HCT116 (cell line): ENCODE measurements at regions not wholly inside any gene's neighbourhood (a gene's known extent, or its start where the extent isn't known, plus 50 kb on each side); places are given as distances from the start of the nearest gene placed in this dataset.

Experiments
- ATAC-seq: fragments of 200-7000 bp; cut with Tn5 transposase; 2 replicates; pipeline ENCODE4 v1.9.1; 2020; ENCODE audit warnings: mild to moderate bottlenecking, moderate library complexity
- BruUV-seq: library from RNA; stranded (reverse); fragments of 400-500 nt; replicated peaks from 2 replicates; lab custom pipeline; 2021; lab: Mats Ljungman, UMichigan
- CTCF ChIA-PET: fragments of 300-600 bp; sonication (Branson Sonifier 250); formaldehyde crosslinking; loops from one replicate; lab custom pipeline; 2021; ENCODE audit warnings: antibody characterized with exemption; lab: Charles Lee
- POLR2A ChIA-PET: fragments of 300-600, 350-600 bp; sonication (Branson Sonifier 250); formaldehyde crosslinking; loops from one replicate; lab custom pipeline; 2021; ENCODE audit warnings: antibody characterized with exemption; lab: Charles Lee
- RAD21 ChIA-PET, 2 experiments: fragments of 300-600 bp; sonication (Branson Sonifier 250); formaldehyde crosslinking; loops; one replicate each; lab custom pipeline; 2023; ENCODE audit warnings: low total read pairs in 2 of 2; ENCODE audit not compliant: uncharacterized antibody in 2 of 2, unreplicated experiment in 2 of 2, low non-redundant PET in 1 of 2; lab: Charles Lee
- DNase-seq: peaks from one replicate; pipeline ENCODE4 v3.0.0-alpha.2; 2010; ENCODE audit warnings: low read depth, low spot score
- H2AFZ ChIP-seq: fragments of 200-600 bp; shearing (Covaris generic), sonication (generic); 2 replicates; pipeline ENCODE4 v1.6.1; 2017; ENCODE audit warnings: low read depth, mixed run types, mixed read lengths, antibody characterized with exemption, low read length; ENCODE audit not compliant: poor library complexity, severe bottlenecking
- H3K27ac ChIP-seq: 2 replicates; pipeline ENCODE4 v1.5.1; 2012; ENCODE audit warnings: low read depth, low read length
- H3K27me3 ChIP-seq: fragments of 200-600 bp; sonication (generic); 2 replicates; pipeline ENCODE4 v1.6.1; 2016; ENCODE audit warnings: mixed run types, low read length, mixed read lengths; ENCODE audit not compliant: insufficient read depth
- H3K36me3 ChIP-seq, 2 experiments: fragments of 200-500 bp in 1 of 2; fragments of 200-600 bp in 1 of 2; sonication (Bioruptor generic) in 1 of 2; sonication (generic) in 1 of 2; 2 replicates each; pipeline versions ENCODE4 v1.5.1 to v1.6.1; 2014 to 2016; ENCODE audit warnings: low read length in 2 of 2, inconsistent platforms in 1 of 2, mixed read lengths in 1 of 2, mixed run types in 1 of 2; ENCODE audit not compliant: insufficient read depth in 2 of 2, control insufficient read depth in 1 of 2
- H3K4me1 ChIP-seq, 2 experiments: fragments of 200-600 bp in 1 of 2; sonication (generic) in 1 of 2; 2 replicates each; pipeline versions ENCODE4 v1.5.1 to v1.6.1; 2012 to 2017; ENCODE audit warnings: low read length in 2 of 2, inconsistent platforms in 1 of 2, mild to moderate bottlenecking in 1 of 2, mixed read lengths in 1 of 2, mixed run types in 1 of 2, moderate library complexity in 1 of 2; ENCODE audit not compliant: insufficient read depth in 2 of 2, control insufficient read depth in 1 of 2
- H3K4me2 ChIP-seq: fragments of 200-600 bp; sonication (generic); 2 replicates; pipeline ENCODE4 v1.6.1; 2017; ENCODE audit warnings: mixed run types, low read length, mixed read lengths
- H3K4me3 ChIP-seq, 2 experiments: fragments of 200-600 bp in 1 of 2; sonication (generic) in 1 of 2; replicated peaks in 1 of 2; 2 replicates each; pipeline ENCODE4 v1.5.1; 2011 to 2016; ENCODE audit warnings: low read length in 2 of 2, control low read depth in 1 of 2, low read depth in 1 of 2, mild to moderate bottlenecking in 1 of 2, mixed read lengths in 1 of 2, mixed run types in 1 of 2
- H3K79me2 ChIP-seq: fragments of 200-600 bp; sonication (generic); 2 replicates; pipeline ENCODE4 v1.6.1; 2017; ENCODE audit warnings: mild to moderate bottlenecking, mixed run types, low read length, moderate library complexity, mixed read lengths; ENCODE audit not compliant: insufficient read depth
- H3K9ac ChIP-seq: fragments of 200-600 bp; sonication (generic); 2 replicates; pipeline ENCODE4 v1.6.1; 2016; ENCODE audit warnings: low read length, mixed read lengths
- H3K9me2 ChIP-seq: fragments of 200-600 bp; sonication (generic), shearing (Covaris generic); 2 replicates; pipeline ENCODE4 v1.6.1; 2017; ENCODE audit warnings: mixed run types, mild to moderate bottlenecking, moderate library complexity; ENCODE audit not compliant: insufficient read depth
- H3K9me3 ChIP-seq, 2 experiments: fragments of 200-500 bp in 1 of 2; fragments of 200-600 bp in 1 of 2; sonication (Bioruptor generic) in 1 of 2; sonication (generic) in 1 of 2; 2 replicates each; pipeline ENCODE4 v1.6.1; 2014 to 2017; ENCODE audit warnings: low read length in 2 of 2, mixed read lengths in 2 of 2, inconsistent platforms in 1 of 2, low read depth in 1 of 2, mild to moderate bottlenecking in 1 of 2, mixed run types in 1 of 2, moderate library complexity in 1 of 2; ENCODE audit not compliant: control insufficient read depth in 1 of 2, insufficient read depth in 1 of 2
- H4K20me1 ChIP-seq: fragments of 200-600 bp; sonication (generic), shearing (Covaris generic); 2 replicates; pipeline ENCODE4 v1.6.1; 2017; ENCODE audit warnings: mixed run types, mild to moderate bottlenecking, moderate library complexity; ENCODE audit not compliant: insufficient read depth
- ATF3 ChIP-seq: IDR thresholded peaks from 2 replicates; pipeline ENCODE4 v1.6.1; 2012
- CBX3 ChIP-seq: IDR thresholded peaks from 2 replicates; pipeline ENCODE4 v1.6.1; 2012; ENCODE audit warnings: low read depth
- EZH2phosphoT487 ChIP-seq: fragments of 200-600 bp; IDR thresholded peaks from 2 replicates; pipeline ENCODE4 v1.6.1; 2018; ENCODE audit warnings: antibody characterized with exemption, borderline replicate concordance
- JUND ChIP-seq: IDR thresholded peaks from 2 replicates; pipeline ENCODE4 v1.6.1; 2012
- RAD21 ChIP-seq: IDR thresholded peaks from 2 replicates; pipeline ENCODE4 v1.6.1; 2012; ENCODE audit warnings: low read depth, mild to moderate bottlenecking
- SP1 ChIP-seq: IDR thresholded peaks from 2 replicates; pipeline ENCODE4 v1.6.1; 2012; ENCODE audit warnings: low read depth
- SRF ChIP-seq: IDR thresholded peaks from 2 replicates; pipeline ENCODE4 v1.6.1; 2012; ENCODE audit warnings: low read depth
- ZBTB33 ChIP-seq: IDR thresholded peaks from 2 replicates; pipeline ENCODE4 v1.6.1; 2011; ENCODE audit warnings: mild to moderate bottlenecking, low read length, moderate library complexity; ENCODE audit not compliant: insufficient replicate concordance; ENCODE audit errors: extremely low read depth
- ZFX ChIP-seq: fragments of 450-650 bp; IDR thresholded peaks from 2 replicates; pipeline ENCODE4 v1.6.1; 2017
- ZNF274 ChIP-seq: fragments of 200-500 bp; sonication (Bioruptor generic); IDR thresholded peaks from 2 replicates; pipeline ENCODE4 v1.6.1; 2014; ENCODE audit warnings: mild to moderate bottlenecking, low read depth, low read length, inconsistent platforms
- intact Hi-C: fragments of 100-400 bp; cut with micrococcal nuclease; formaldehyde crosslinking; loops from 2 replicates; pipeline ENCODE4 v1.10.0; 2022
- TF ChIP-seq, protein P1 (sequence below): IDR thresholded peaks from 2 replicates; pipeline ENCODE4 v1.6.1; 2012
- TF ChIP-seq, protein P2 (sequence below): IDR thresholded peaks from 2 replicates; pipeline ENCODE4 v1.6.1; 2012; ENCODE audit warnings: low read depth

DNA sequence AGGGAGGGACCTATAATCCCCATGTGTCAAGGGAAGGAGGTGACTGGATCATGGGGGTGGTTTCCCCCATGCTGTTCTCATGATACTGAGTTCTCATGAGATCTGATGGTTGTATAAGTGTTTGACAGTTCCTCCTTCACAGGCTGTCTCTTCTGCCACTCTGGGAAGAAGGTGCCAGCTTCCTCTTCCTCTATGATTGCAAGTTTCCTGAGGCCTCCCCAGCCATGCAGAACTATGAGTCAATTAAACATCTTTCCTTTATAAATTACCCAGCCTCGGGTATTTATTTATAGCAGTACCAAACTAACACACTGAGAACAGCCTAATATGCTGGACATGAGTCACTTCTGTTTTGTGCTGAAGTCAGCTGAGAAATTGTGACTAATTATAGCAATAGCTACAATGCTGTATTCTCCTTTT lies 656.9 kb upstream of the CPEB2 start:
- Histone ChIP-seq H3K36me3 (no peaks in the 10 kb centered on the region), H3K4me1 (no peaks in the 10 kb centered on the region), H2AFZ (no peak overlapping the region), H3K9me2 (no peaks in the 10 kb centered on the region)
- no peak for ATAC-seq
- RAD21 ChIA-PET, result no interaction called here
- no peak for TF ChIP-seq SP1
- TF ChIP-seq, protein P1, sequence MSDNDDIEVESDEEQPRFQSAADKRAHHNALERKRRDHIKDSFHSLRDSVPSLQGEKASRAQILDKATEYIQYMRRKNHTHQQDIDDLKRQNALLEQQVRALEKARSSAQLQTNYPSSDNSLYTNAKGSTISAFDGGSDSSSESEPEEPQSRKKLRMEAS, result no peak
- TF ChIP-seq JUND, result no peak
- TF ChIP-seq, protein P2, sequence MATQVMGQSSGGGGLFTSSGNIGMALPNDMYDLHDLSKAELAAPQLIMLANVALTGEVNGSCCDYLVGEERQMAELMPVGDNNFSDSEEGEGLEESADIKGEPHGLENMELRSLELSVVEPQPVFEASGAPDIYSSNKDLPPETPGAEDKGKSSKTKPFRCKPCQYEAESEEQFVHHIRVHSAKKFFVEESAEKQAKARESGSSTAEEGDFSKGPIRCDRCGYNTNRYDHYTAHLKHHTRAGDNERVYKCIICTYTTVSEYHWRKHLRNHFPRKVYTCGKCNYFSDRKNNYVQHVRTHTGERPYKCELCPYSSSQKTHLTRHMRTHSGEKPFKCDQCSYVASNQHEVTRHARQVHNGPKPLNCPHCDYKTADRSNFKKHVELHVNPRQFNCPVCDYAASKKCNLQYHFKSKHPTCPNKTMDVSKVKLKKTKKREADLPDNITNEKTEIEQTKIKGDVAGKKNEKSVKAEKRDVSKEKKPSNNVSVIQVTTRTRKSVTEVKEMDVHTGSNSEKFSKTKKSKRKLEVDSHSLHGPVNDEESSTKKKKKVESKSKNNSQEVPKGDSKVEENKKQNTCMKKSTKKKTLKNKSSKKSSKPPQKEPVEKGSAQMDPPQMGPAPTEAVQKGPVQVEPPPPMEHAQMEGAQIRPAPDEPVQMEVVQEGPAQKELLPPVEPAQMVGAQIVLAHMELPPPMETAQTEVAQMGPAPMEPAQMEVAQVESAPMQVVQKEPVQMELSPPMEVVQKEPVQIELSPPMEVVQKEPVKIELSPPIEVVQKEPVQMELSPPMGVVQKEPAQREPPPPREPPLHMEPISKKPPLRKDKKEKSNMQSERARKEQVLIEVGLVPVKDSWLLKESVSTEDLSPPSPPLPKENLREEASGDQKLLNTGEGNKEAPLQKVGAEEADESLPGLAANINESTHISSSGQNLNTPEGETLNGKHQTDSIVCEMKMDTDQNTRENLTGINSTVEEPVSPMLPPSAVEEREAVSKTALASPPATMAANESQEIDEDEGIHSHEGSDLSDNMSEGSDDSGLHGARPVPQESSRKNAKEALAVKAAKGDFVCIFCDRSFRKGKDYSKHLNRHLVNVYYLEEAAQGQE, result no peak
- TF ChIP-seq SRF, result no peak
- no peak for TF ChIP-seq ZFX
- no peak for TF ChIP-seq ATF3
- TF ChIP-seq, all 23 proteins: peak for 0
- BruUV-seq, result no TSS peak
- Histone ChIP-seq H3K27ac (no peak overlapping the region), H4K20me1 (no peaks in the 10 kb centered on the region), H3K9ac (no peak overlapping the region), H3K4me2 (no peak overlapping the region), H3K79me2 (no peaks in the 10 kb centered on the region), H3K27me3 (no peaks in the 10 kb centered on the region), H3K4me3 (no peak overlapping the region), H3K9me3 (peaks cover 0 to 17% of the 10 kb centered on the region in 2 experiments; a peak in 2 of 4 replicates)
- DNase-seq, result no peak
- CTCF ChIA-PET, result no interaction called here
- POLR2A ChIA-PET, result no interaction called here
- intact Hi-C loops, result no loop called here

- TF ChIP-seq ZBTB33, result no peak
- TF ChIP-seq CBX3, result no peak
- no peak for TF ChIP-seq RAD21
- no peak for TF ChIP-seq ZFX
- TF ChIP-seq, protein P1, result no peak
- TF ChIP-seq SP1, result no peak
- TF ChIP-seq EZH2phosphoT487, result no peak
- no peak for TF ChIP-seq ZNF274
- BruUV-seq, result no TSS peak
- Histone ChIP-seq H4K20me1 (no peaks in the 10 kb centered on the region), H2AFZ (no peak overlapping the region), H3K9me2 (no peaks in the 10 kb centered on the region), H3K4me1 (no peaks in the 10 kb centered on the region), H3K4me3 (no peak overlapping the region), H3K27ac (no peak overlapping the region), H3K9me3 (peaks cover 0 to 17% of the 10 kb centered on the region in 2 experiments; a peak in 2 of 4 replicates), H3K4me2 (no peak overlapping the region), H3K79me2 (no peaks in the 10 kb centered on the region), H3K36me3 (no peaks in the 10 kb centered on the region), H3K9ac (no peak overlapping the region), H3K27me3 (no peaks in the 10 kb centered on the region)
- CTCF ChIA-PET, result no interaction called here
- intact Hi-C loops, result no loop called here
- no peak for ATAC-seq
- POLR2A ChIA-PET, result no interaction called here
- RAD21 ChIA-PET, result no interaction called here
- DNase-seq, result no peak
Observed at GRCh38 chr4:14347526-14347925, 654.8 kb upstream of the CPEB2 start.
